Activated T-cell treated with anti-CD3 and anti-CD28 coated beads, Interleukin-2, amount 50 U/mL, for 48 hours (primary cell): ENCODE measurements at regions not wholly inside any gene's neighbourhood (a gene's known extent, or its start where the extent isn't known, plus 50 kb on each side); places are given as distances from the start of the nearest gene placed in this dataset.
"Not testable (repeated sequence)": the region's sequence is repeated elsewhere in the genome, so short reads cannot be mapped to it uniquely, and the experiment has no call there.

Source experiments
- DNase-seq, 2 experiments: peaks; one replicate each; pipeline ENCODE4 v3.0.0-alpha.2; 2020

- DNase-seq = not testable (repeated sequence)
Measured at GRCh38 chr9:41016699-41017098, 111.8 kb downstream of the FOXD4L6 start.

GRCh38 chr9:40999952-41000700 is 128.4 kb downstream of the FOXD4L6 start:
- DNase-seq = not testable (repeated sequence)

- not testable (repeated sequence) for DNase-seq
Measured at GRCh38 chr9:40995490-40995889, 133.0 kb downstream of the FOXD4L6 start.

GRCh38 chr9:40993842-40994241 is 134.6 kb downstream of the FOXD4L6 start:
- not testable (repeated sequence) for DNase-seq

GRCh38 chr9:40993375-40993774 is 135.1 kb downstream of the FOXD4L6 start:
- DNase-seq = not testable (repeated sequence)

GRCh38 chr9:40992472-40992821 is 136.0 kb downstream of the FOXD4L6 start:
- not testable (repeated sequence) for DNase-seq

GRCh38 chr9:40991741-40992471 is 136.6 kb downstream of the FOXD4L6 start:
- peak; percentile 98 to 99 for DNase-seq

GRCh38 chr9:40991100-40991740 is 137.3 kb downstream of the FOXD4L6 start:
- not testable (repeated sequence) for DNase-seq

GRCh38 chr9:40986332-40986731 is 142.1 kb downstream of the FOXD4L6 start:
- DNase-seq = not testable (repeated sequence)

GRCh38 chr9:40975351-40975750 is 153.1 kb downstream of the FOXD4L6 start:
- not testable (repeated sequence) for DNase-seq

- DNase-seq = not testable (repeated sequence)
Measured at GRCh38 chr9:40974912-40975311, 153.6 kb downstream of the FOXD4L6 start.

GRCh38 chr9:40971773-40972172 is 156.7 kb downstream of the FOXD4L6 start:
- DNase-seq = not testable (repeated sequence)

- DNase-seq = not testable (repeated sequence)
Measured at GRCh38 chr9:40970340-40970739, 158.1 kb downstream of the FOXD4L6 start.

GRCh38 chr9:40962461-40962860 is 166.0 kb downstream of the FOXD4L6 start:
- DNase-seq = not testable (repeated sequence)

GRCh38 chr9:40951876-40952494 is 176.5 kb downstream of the FOXD4L6 start:
- DNase-seq = not testable (repeated sequence)

- not testable (repeated sequence) for DNase-seq
Measured at GRCh38 chr9:40946228-40946627, 182.3 kb downstream of the FOXD4L6 start.

- not testable (repeated sequence) for DNase-seq
Measured at GRCh38 chr9:40942730-40943129, 185.8 kb downstream of the FOXD4L6 start.

- DNase-seq = not testable (repeated sequence)
Measured at GRCh38 chr9:40939888-40940209, 188.6 kb downstream of the FOXD4L6 start.

- DNase-seq = not testable (repeated sequence)
Measured at GRCh38 chr9:40939201-40939887, 189.1 kb downstream of the FOXD4L6 start.

GRCh38 chr9:40935336-40935735 is 193.1 kb downstream of the FOXD4L6 start:
- no peak for DNase-seq

- not testable (repeated sequence) for DNase-seq
Measured at GRCh38 chr9:40934480-40934879, 194.0 kb downstream of the FOXD4L6 start.

- not testable (repeated sequence) for DNase-seq
Measured at GRCh38 chr9:40930426-40930825, 198.1 kb downstream of the FOXD4L6 start.

- not testable (repeated sequence) for DNase-seq
Measured at GRCh38 chr9:40929488-40929845, 199.0 kb downstream of the FOXD4L6 start.
